Bronchial epithelial cell (primary cell): ENCODE measurements at regions not wholly inside any gene's neighbourhood (a gene's known extent, or its start where the extent isn't known, plus 50 kb on each side); places are given as distances from the start of the nearest gene placed in this dataset.
A peak's percentile ranks its signal among the peaks of the same experiment; 100 is the strongest.

ENCODE experiments used
- DNase-seq: peaks from one replicate; pipeline ENCODE4 v3.0.0-alpha.2; 2010; ENCODE audit warnings: low read depth
- FAIRE-seq: peaks from 2 replicates; lab custom pipeline; 2011; peaks lifted over from hg19 to GRCh38; lab: Jason Lieb, UNC
- H3K27me3 ChIP-seq: 2 replicates; pipeline ENCODE4 v1.5.1; 2011; ENCODE audit warnings: low read length; ENCODE audit not compliant: control insufficient read depth, insufficient read depth
- H3K36me3 ChIP-seq: 2 replicates; pipeline ENCODE4 v1.5.1; 2011; ENCODE audit warnings: low read length; ENCODE audit not compliant: control insufficient read depth, insufficient read depth
- H3K4me3 ChIP-seq: 2 replicates; pipeline ENCODE4 v1.5.1; 2011; ENCODE audit warnings: mild to moderate bottlenecking, low read depth, low read length, control low read depth
- CTCF ChIP-seq: IDR thresholded peaks from 2 replicates; pipeline ENCODE4 v1.5.1; 2011; ENCODE audit warnings: mild to moderate bottlenecking, moderate library complexity, low read length, control low read depth, inconsistent platforms; ENCODE audit not compliant: insufficient read depth, severe bottlenecking

- no peak for TF ChIP-seq CTCF
- no peak for DNase-seq
- no peak for FAIRE-seq
- no peaks in the 10 kb centered on the region for H3K27me3 ChIP-seq
- no peak overlapping the region for H3K4me3 ChIP-seq
- H3K36me3 ChIP-seq: no peaks in the 10 kb centered on the region
Measured at GRCh38 chr17:73723317-73723716, 79.1 kb upstream of the SDK2 start.

GRCh38 chr17:73724341-73724740 lies 80.1 kb upstream of the SDK2 start:
- no peaks in the 10 kb centered on the region for H3K36me3 ChIP-seq
- no peak for TF ChIP-seq CTCF
- FAIRE-seq: no peak
- no peak overlapping the region for H3K4me3 ChIP-seq
- H3K27me3 ChIP-seq: no peaks in the 10 kb centered on the region
- DNase-seq: no peak

GRCh38 chr17:73724990-73725389 lies 80.7 kb upstream of the SDK2 start:
- no peak overlapping the region for H3K4me3 ChIP-seq
- no peak for TF ChIP-seq CTCF
- H3K27me3 ChIP-seq: no peaks in the 10 kb centered on the region
- DNase-seq: no peak
- no peaks in the 10 kb centered on the region for H3K36me3 ChIP-seq
- FAIRE-seq: no peak

GRCh38 chr17:73725794-73726515 lies 81.7 kb upstream of the SDK2 start:
- Histone ChIP-seq H3K4me3 (no peak overlapping the region), H3K36me3 (no peaks in the 10 kb centered on the region), H3K27me3 (no peaks in the 10 kb centered on the region)
- no peak for DNase-seq
- FAIRE-seq: no peak
- TF ChIP-seq CTCF: no peak

GRCh38 chr17:73727941-73728340 lies 83.7 kb upstream of the SDK2 start:
- DNase-seq (no peak), FAIRE-seq (peak; percentile 64)
- Histone ChIP-seq H3K4me3 (no peak overlapping the region), H3K36me3 (no peaks in the 10 kb centered on the region), H3K27me3 (no peaks in the 10 kb centered on the region)
- TF ChIP-seq CTCF: no peak

- FAIRE-seq (peak; percentile 83), DNase-seq (no peak)
- no peak for TF ChIP-seq CTCF
- H3K4me3 ChIP-seq: no peak overlapping the region
- no peaks in the 10 kb centered on the region for H3K27me3 ChIP-seq
- H3K36me3 ChIP-seq: no peaks in the 10 kb centered on the region
Measured at GRCh38 chr17:73729101-73729500, 84.9 kb upstream of the SDK2 start.
